ENCODE measurements at regions not wholly inside any gene's neighbourhood (a gene's known extent, or its start where the extent isn't known, plus 50 kb on each side); places are given as distances from the start of the nearest gene placed in this dataset.

DNA sequence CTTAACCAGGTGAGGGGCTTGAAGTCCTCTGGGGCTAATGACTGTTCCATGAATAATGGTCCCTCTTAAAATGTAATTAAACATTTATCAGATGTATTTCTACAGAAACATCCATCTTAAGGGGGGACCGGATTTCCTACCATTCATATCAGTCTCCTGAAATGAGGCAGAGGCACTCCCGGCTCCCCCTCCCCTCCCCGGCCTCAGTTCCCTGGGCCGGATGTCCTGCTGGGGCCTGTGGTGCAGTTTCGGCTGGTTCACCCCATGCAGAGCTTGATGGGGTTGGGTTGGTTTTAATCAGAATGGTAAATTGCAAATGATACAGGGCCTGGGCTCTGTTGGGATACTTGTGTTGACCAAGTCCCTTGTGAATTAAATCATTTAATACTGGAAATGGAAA is 349.4 kb downstream of the PREX1 start:
- peaks cover 8% of the 10 kb centered on the region; the same call in 1 of the 2 replicates for H3K4me1 ChIP-seq (ENCODE audit: insufficient read depth, low read length)
- H3K9ac ChIP-seq (ENCODE audit: low read depth, low read length): no peak overlapping the region
- no peaks in the 10 kb centered on the region for H3K36me3 ChIP-seq (ENCODE audit: insufficient read depth, low read length)
- no peak overlapping the region for H3K27ac ChIP-seq (ENCODE audit: low read depth, low read length)
- WGBS: 71% methylated on average over 5 of the region's 5 CpGs
- H3K27me3 ChIP-seq (ENCODE audit: insufficient read depth, low read length): no peaks in the 10 kb centered on the region
- H3K9me3 ChIP-seq (ENCODE audit: insufficient read depth, low read depth, low read length): no peaks in the 10 kb centered on the region
- no peak overlapping the region for H3K4me3 ChIP-seq (ENCODE audit: low read length)

DNA sequence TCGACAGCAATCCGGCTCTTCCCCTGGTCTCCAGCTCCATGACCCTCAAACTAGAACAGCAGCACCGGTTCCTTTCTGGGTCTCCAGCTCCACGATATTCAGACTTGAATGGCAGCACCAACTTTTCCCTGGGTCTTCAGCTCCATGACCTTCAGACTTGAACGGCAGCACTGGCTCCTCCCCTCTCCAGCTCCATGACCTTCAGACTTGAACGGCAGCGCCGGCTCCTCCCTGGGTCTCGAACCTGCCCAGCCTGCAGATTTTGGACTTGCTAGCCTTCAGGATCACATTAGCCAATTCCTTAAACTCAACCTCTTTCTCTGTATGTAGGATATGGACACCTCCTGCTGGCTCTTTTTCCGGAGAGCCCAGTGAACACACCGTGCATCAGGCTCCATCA is 350.9 kb downstream of the PREX1 start:
- Histone ChIP-seq H3K27me3 (ENCODE audit: insufficient read depth, low read length) (no peaks in the 10 kb centered on the region), H3K4me1 (ENCODE audit: insufficient read depth, low read length) (peaks cover 8% of the 10 kb centered on the region; the same call in 1 of the 2 replicates), H3K27ac (ENCODE audit: low read depth, low read length) (no peak overlapping the region), H3K9ac (ENCODE audit: low read depth, low read length) (no peak overlapping the region), H3K4me3 (ENCODE audit: low read length) (no peak overlapping the region), H3K36me3 (ENCODE audit: insufficient read depth, low read length) (no peaks in the 10 kb centered on the region), H3K9me3 (ENCODE audit: insufficient read depth, low read depth, low read length) (no peaks in the 10 kb centered on the region)
- WGBS: 86% methylated on average over 11 of the region's 11 CpGs

DNA sequence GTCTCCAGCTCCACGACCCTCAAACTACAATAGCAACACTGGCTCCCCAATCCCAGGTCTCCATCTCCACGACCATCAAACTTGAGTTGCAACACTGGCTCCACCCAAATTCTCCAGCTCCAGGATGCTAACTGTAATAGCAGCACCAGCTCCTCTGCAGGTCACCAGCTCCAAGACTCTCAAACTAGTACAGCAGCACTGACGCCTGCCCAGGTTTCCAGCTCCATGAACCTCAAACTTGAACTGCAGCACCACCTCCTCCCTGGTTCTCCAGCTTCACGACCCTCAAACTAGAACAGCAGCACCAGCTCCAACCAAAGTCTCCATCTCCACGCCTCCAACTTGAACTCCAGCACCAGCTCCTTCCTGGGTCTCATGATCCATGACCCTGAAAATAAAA is 353.8 kb downstream of the PREX1 start:
- WGBS: 83% methylated on average over 5 of the region's 5 CpGs
- Histone ChIP-seq H3K4me3 (ENCODE audit: low read length) (no peak overlapping the region), H3K27me3 (ENCODE audit: insufficient read depth, low read length) (no peaks in the 10 kb centered on the region), H3K36me3 (ENCODE audit: insufficient read depth, low read length) (no peaks in the 10 kb centered on the region), H3K9me3 (ENCODE audit: insufficient read depth, low read depth, low read length) (no peaks in the 10 kb centered on the region), H3K4me1 (ENCODE audit: insufficient read depth, low read length) (peaks cover 4% of the 10 kb centered on the region; the same call in 1 of the 2 replicates), H3K27ac (ENCODE audit: low read depth, low read length) (no peak overlapping the region), H3K9ac (ENCODE audit: low read depth, low read length) (no peak overlapping the region)

DNA sequence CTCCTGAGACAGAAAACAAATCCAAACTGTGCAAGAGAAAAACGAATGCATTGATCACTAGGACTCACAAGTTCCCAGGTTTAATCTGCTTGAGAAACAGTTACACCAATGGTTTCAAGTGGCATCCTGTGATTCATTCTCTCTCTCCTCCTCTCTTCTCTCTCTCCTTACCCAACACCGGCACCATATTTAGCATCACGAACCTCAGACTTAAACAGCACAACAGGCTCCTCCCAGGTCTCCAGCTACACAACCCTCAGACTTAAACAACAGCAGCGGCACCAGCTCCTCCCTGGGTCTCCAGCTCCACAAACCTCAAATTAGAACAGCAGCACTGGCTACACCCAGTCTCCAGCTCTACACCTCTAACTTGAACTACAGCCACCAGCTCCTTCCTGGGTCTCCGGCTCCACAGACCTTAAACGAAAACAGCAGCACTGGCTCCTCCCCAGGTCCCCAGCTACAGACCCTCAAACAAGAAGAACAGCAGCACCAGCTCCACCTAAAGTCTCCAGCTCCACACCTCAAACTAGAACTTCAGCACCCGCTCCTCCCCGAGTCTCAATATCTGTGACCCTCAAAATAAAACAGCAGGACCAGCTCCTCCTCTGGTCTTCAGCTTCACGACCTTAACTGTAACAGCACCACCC is 355.9 kb downstream of the PREX1 start:
- H3K9me3 ChIP-seq (ENCODE audit: insufficient read depth, low read depth, low read length): no peaks in the 10 kb centered on the region
- 77% methylated on average over 9 of the region's 9 CpGs for WGBS
- H3K27ac ChIP-seq (ENCODE audit: low read depth, low read length): no peak overlapping the region
- H3K36me3 ChIP-seq (ENCODE audit: insufficient read depth, low read length): no peaks in the 10 kb centered on the region
- no peak overlapping the region for H3K4me3 ChIP-seq (ENCODE audit: low read length)
- H3K9ac ChIP-seq (ENCODE audit: low read depth, low read length): no peak overlapping the region
- no peaks in the 10 kb centered on the region for H3K27me3 ChIP-seq (ENCODE audit: insufficient read depth, low read length)
- no peaks in the 10 kb centered on the region for H3K4me1 ChIP-seq (ENCODE audit: insufficient read depth, low read length)

DNA sequence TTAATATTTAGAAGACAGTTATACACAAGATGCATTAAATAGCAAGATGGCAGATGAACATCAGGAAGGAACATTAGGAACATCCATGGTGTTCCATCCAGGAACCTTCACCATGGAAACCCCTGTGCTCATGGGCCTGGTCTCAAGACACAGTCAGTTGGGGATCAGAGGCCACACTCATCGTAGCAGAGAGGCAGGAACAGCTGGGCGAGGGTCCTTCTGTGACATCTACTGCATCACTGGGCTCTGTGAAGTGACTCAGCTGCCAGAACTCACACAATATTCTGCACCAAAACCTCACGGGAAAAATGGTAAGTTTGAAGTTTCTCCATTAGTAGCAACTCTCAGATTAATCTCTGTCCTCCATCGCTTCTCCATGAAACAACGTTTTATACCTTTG is 356.6 kb downstream of the PREX1 start:
- Histone ChIP-seq H3K4me1 (ENCODE audit: insufficient read depth, low read length) (no peaks in the 10 kb centered on the region), H3K4me3 (ENCODE audit: low read length) (no peak overlapping the region), H3K9ac (ENCODE audit: low read depth, low read length) (no peak overlapping the region), H3K36me3 (ENCODE audit: insufficient read depth, low read length) (no peaks in the 10 kb centered on the region), H3K9me3 (ENCODE audit: insufficient read depth, low read depth, low read length) (0 out of 2 replicates have a peak, but pooled peaks cover 3% of the 10 kb centered on the region), H3K27ac (ENCODE audit: low read depth, low read length) (no peak overlapping the region), H3K27me3 (ENCODE audit: insufficient read depth, low read length) (no peaks in the 10 kb centered on the region)
- 64% methylated on average over 5 of the region's 5 CpGs for WGBS

DNA sequence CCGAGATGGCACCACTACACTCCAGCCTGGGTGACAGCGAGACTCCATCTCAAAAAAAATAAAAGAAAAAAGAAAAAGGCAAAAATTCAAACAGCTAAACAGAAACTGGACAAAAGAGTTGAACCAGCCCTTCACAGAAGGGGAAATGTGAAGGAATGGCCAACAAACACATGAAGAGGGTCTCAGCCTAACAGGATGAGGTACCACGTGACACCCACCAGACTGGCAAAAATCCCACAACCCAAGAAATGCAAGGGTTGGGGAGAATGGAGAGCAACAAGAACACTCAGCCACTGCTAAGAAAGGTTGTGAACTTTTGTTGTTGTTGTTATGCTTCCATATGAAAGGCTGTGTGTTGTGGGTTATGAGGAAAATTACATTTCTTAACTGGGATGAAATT is 357.7 kb downstream of the PREX1 start:
- no peak overlapping the region for H3K9ac ChIP-seq (ENCODE audit: low read depth, low read length)
- no peak overlapping the region for H3K4me3 ChIP-seq (ENCODE audit: low read length)
- no peaks in the 10 kb centered on the region for H3K4me1 ChIP-seq (ENCODE audit: insufficient read depth, low read length)
- no peaks in the 10 kb centered on the region for H3K36me3 ChIP-seq (ENCODE audit: insufficient read depth, low read length)
- 91% methylated on average over 3 of the region's 3 CpGs for WGBS
- H3K27me3 ChIP-seq (ENCODE audit: insufficient read depth, low read length): no peaks in the 10 kb centered on the region
- 0 out of 2 replicates have a peak, but pooled peaks cover 3% of the 10 kb centered on the region for H3K9me3 ChIP-seq (ENCODE audit: insufficient read depth, low read depth, low read length)
- H3K27ac ChIP-seq (ENCODE audit: low read depth, low read length): no peak overlapping the region

DNA sequence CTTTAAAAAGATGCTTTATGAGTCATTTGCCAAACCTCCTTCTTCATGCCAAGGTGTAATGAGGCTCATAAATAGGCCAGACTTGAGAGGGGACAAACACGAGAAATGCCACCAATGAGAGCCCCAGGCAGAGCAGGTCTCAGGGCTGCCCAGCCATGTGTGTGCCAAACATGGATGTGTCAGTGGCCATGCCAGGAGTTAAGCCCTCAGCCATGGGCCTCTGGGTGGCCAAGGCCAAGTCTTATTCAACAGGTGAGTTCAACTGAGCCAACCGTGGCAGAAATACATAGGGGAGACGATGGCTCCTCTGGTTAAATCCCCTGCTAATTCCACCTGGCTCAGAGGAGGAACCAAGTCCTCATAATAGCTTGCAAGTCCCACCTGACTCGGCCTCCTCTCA is 358.8 kb downstream of the PREX1 start:
- H3K27ac ChIP-seq (ENCODE audit: low read depth, low read length): no peak overlapping the region

DNA sequence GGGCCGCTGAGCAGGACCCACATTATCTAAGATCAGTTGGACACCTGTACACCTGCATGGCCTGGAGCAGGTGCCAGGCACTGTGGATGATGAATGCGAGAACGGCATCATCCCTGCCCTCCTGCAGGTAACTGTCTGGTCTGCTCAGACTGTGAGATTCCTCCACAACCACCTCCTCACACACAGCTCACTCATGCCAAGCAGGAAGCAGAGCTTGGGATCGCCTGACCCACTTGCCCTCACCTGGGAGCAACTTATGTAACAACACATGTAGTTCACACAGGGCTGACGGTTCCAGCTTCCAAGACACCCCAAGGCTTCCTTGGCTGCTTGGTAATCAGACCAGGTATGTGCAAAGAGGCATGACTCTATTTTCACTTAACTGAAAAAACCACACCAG is 359.2 kb downstream of the PREX1 start:
- H3K9ac ChIP-seq (ENCODE audit: low read depth, low read length): no peak overlapping the region
- H3K9me3 ChIP-seq (ENCODE audit: insufficient read depth, low read depth, low read length): 0 out of 2 replicates have a peak, but pooled peaks cover 3% of the 10 kb centered on the region
- no peaks in the 10 kb centered on the region for H3K36me3 ChIP-seq (ENCODE audit: insufficient read depth, low read length)
- H3K4me3 ChIP-seq (ENCODE audit: low read length): no peak overlapping the region
- 76% methylated on average over 5 of the region's 5 CpGs for WGBS
- H3K27me3 ChIP-seq (ENCODE audit: insufficient read depth, low read length): no peaks in the 10 kb centered on the region
- H3K4me1 ChIP-seq (ENCODE audit: insufficient read depth, low read length): no peaks in the 10 kb centered on the region
- H3K27ac ChIP-seq (ENCODE audit: low read depth, low read length): no peak overlapping the region

More for the DNA sequence above, 358.8 kb downstream of the PREX1 start:
- H3K9ac ChIP-seq (ENCODE audit: low read depth, low read length): no peak overlapping the region
- no peaks in the 10 kb centered on the region for H3K27me3 ChIP-seq (ENCODE audit: insufficient read depth, low read length)
- H3K4me1 ChIP-seq (ENCODE audit: insufficient read depth, low read length): no peaks in the 10 kb centered on the region
- H3K9me3 ChIP-seq (ENCODE audit: insufficient read depth, low read depth, low read length): 0 out of 2 replicates have a peak, but pooled peaks cover 3% of the 10 kb centered on the region
- 95% methylated on average over 4 of the region's 4 CpGs for WGBS
- H3K4me3 ChIP-seq (ENCODE audit: low read length): no peak overlapping the region
- H3K36me3 ChIP-seq (ENCODE audit: insufficient read depth, low read length): no peaks in the 10 kb centered on the region

DNA sequence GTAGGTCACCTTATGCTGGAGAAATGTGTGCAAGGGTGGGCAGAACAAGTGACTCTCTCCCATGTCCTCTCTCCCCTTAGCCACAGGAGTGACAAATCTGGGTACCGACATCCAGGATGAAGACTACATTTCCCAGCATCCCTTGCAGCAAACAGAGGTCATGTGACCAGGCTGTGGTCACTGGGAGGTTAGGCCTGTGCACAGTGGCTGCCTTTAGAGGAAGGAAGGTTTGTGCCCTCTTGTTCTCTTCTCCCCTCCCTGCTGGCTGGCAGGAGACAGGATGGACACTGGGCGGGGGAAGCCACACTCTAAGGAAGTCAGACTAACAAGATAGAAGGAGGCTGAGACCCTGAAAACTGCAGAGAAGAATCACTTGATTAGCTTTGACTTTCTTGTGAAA is 360.2 kb downstream of the PREX1 start:
- Histone ChIP-seq H3K9me3 (ENCODE audit: insufficient read depth, low read depth, low read length) (0 out of 2 replicates have a peak, but pooled peaks cover 3% of the 10 kb centered on the region), H3K4me1 (ENCODE audit: insufficient read depth, low read length) (no peaks in the 10 kb centered on the region), H3K36me3 (ENCODE audit: insufficient read depth, low read length) (no peaks in the 10 kb centered on the region), H3K4me3 (ENCODE audit: low read length) (no peak overlapping the region), H3K27me3 (ENCODE audit: insufficient read depth, low read length) (no peaks in the 10 kb centered on the region), H3K9ac (ENCODE audit: low read depth, low read length) (no peak overlapping the region), H3K27ac (ENCODE audit: low read depth, low read length) (no peak overlapping the region)
- 86% methylated on average over 2 of the region's 2 CpGs for WGBS

DNA sequence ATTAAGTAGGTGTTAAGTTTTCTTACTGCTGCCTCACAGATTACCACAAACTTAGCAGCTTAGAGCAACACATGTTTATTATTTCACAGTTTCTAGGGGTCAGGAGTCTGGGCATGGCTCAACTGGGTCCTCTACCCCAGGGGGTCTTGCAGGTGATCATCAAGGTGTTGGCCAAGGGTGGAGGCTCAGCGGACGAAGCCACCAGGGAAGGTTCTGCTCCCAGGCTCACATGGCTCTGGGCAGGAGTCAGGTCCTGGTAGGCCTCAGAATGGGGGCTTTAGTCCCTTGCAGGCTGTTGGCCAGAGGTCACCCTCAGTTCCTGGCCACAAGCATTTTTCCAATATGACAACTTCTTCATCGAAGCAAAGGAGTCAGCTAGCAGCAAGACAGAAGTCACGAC is 362.5 kb downstream of the PREX1 start:
- no peaks in the 10 kb centered on the region for H3K27me3 ChIP-seq (ENCODE audit: insufficient read depth, low read length)
- H3K9me3 ChIP-seq (ENCODE audit: insufficient read depth, low read depth, low read length): 0 out of 2 replicates have a peak, but pooled peaks cover 3% of the 10 kb centered on the region
- no peaks in the 10 kb centered on the region for H3K36me3 ChIP-seq (ENCODE audit: insufficient read depth, low read length)
- H3K4me1 ChIP-seq (ENCODE audit: insufficient read depth, low read length): peaks cover 4% of the 10 kb centered on the region; the same call in 1 of the 2 replicates
- H3K27ac ChIP-seq (ENCODE audit: low read depth, low read length): no peak overlapping the region
- no peak overlapping the region for H3K9ac ChIP-seq (ENCODE audit: low read depth, low read length)
- H3K4me3 ChIP-seq (ENCODE audit: low read length): no peak overlapping the region
- 96% methylated on average over 4 of the region's 4 CpGs for WGBS

DNA sequence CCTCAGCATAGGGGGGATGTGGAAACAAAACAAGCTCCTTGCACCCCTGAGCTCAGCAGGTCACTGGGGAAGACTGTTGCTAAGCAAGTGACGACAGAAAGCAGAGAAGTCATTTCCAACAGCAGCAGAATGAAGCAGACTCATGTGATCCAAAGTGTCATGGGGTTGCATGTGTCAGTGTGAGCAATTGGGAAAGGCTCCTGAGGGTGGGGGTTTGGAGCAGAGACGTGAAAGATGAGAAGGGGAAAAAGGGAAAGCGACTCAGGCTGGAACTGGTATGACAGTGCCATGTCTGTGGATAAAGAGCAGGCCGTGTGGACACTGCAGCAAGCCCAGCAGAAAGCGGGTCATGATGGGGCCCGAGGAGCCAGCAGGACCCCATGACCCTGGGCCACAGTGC is 363.9 kb downstream of the PREX1 start:
- WGBS: 83% methylated on average over 6 of the region's 6 CpGs
- Histone ChIP-seq H3K9me3 (ENCODE audit: insufficient read depth, low read depth, low read length) (0 out of 2 replicates have a peak, but pooled peaks cover 3% of the 10 kb centered on the region), H3K27ac (ENCODE audit: low read depth, low read length) (no peak overlapping the region), H3K9ac (ENCODE audit: low read depth, low read length) (no peak overlapping the region), H3K36me3 (ENCODE audit: insufficient read depth, low read length) (no peaks in the 10 kb centered on the region), H3K4me1 (ENCODE audit: insufficient read depth, low read length) (peaks cover 4% of the 10 kb centered on the region; the same call in 1 of the 2 replicates), H3K27me3 (ENCODE audit: insufficient read depth, low read length) (peaks cover 2% of the 10 kb centered on the region; the same call in 1 of the 2 replicates), H3K4me3 (ENCODE audit: low read length) (no peak overlapping the region)
